ENCODE measurements at regions not wholly inside any gene's neighbourhood (a gene's known extent, or its start where the extent isn't known, plus 50 kb on each side); places are given as distances from the start of the nearest gene placed in this dataset.

DNA sequence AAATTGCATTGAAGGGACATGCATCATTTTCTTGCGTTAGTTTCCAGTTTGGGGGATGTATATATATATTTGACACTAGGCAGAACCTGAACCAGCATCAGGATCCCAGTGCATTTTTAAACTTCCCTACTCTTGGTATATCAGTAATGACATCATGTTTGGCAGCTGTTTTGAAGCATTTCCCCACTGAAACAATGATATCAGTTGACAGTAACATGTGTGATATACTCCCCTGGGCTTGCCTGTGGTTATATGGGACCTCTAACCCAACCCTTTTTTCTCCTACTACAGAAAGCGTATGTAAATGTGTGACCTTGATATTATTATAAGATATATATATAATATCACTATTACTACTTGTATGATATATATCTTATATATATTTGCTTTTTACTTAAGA is 225.9 kb upstream of the CASK start:
- TF ChIP-seq YY1 (IDR thresholded peaks at IDR 0.05; ENCODE audit: low read depth), result no peak
- no peak for TF ChIP-seq EP300 (IDR thresholded peaks at IDR 0.05; ENCODE audit: borderline replicate concordance)
- TF ChIP-seq CREB1 (IDR thresholded peaks at IDR 0.05; ENCODE audit: low read depth), result no peak
- TF ChIP-seq, protein P1, sequence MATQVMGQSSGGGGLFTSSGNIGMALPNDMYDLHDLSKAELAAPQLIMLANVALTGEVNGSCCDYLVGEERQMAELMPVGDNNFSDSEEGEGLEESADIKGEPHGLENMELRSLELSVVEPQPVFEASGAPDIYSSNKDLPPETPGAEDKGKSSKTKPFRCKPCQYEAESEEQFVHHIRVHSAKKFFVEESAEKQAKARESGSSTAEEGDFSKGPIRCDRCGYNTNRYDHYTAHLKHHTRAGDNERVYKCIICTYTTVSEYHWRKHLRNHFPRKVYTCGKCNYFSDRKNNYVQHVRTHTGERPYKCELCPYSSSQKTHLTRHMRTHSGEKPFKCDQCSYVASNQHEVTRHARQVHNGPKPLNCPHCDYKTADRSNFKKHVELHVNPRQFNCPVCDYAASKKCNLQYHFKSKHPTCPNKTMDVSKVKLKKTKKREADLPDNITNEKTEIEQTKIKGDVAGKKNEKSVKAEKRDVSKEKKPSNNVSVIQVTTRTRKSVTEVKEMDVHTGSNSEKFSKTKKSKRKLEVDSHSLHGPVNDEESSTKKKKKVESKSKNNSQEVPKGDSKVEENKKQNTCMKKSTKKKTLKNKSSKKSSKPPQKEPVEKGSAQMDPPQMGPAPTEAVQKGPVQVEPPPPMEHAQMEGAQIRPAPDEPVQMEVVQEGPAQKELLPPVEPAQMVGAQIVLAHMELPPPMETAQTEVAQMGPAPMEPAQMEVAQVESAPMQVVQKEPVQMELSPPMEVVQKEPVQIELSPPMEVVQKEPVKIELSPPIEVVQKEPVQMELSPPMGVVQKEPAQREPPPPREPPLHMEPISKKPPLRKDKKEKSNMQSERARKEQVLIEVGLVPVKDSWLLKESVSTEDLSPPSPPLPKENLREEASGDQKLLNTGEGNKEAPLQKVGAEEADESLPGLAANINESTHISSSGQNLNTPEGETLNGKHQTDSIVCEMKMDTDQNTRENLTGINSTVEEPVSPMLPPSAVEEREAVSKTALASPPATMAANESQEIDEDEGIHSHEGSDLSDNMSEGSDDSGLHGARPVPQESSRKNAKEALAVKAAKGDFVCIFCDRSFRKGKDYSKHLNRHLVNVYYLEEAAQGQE (IDR thresholded peaks at IDR 0.05; ENCODE audit: low read depth), result no peak
